ENCODE measurements at regions not wholly inside any gene's neighbourhood (a gene's known extent, or its start where the extent isn't known, plus 50 kb on each side); places are given as distances from the start of the nearest gene placed in this dataset.

GRCh38 chr5:61878471-61878870 lies 427.5 kb upstream of the KIF2A start:
- no peaks in the 10 kb centered on the region for H3K27me3 ChIP-seq
- H3K36me3 ChIP-seq, result no peaks in the 10 kb centered on the region
- TF ChIP-seq POLR2AphosphoS5 (IDR thresholded peaks at IDR 0.05) (no peak), CTCF (IDR thresholded peaks at IDR 0.05) (no peak), EP300 (IDR thresholded peaks at IDR 0.05) (no peak), POLR2A (IDR thresholded peaks at IDR 0.05) (no peak)
- WGBS, 2 donors, result 93 to 96% methylated on average over 3 of the region's 3 CpGs
- no peak overlapping the region for H3K27ac ChIP-seq
- no peak for DNase-seq
- H3K4me1 ChIP-seq, result peaks cover 0 to 10% (median 0%) of the 10 kb centered on the region in 4 donors
- H3K9me3 ChIP-seq, result no peaks in the 10 kb centered on the region
- intact Hi-C loops (cut with DNase I), result no loop called here
- H3K4me3 ChIP-seq, result no peak overlapping the region

GRCh38 chr5:61881821-61882487 lies 424.1 kb upstream of the KIF2A start:
- H3K27me3 ChIP-seq, result no peaks in the 10 kb centered on the region
- no peak for DNase-seq
- intact Hi-C loops (cut with DNase I), result no loop called here
- no peaks in the 10 kb centered on the region for H3K36me3 ChIP-seq
- no peaks in the 10 kb centered on the region for H3K9me3 ChIP-seq
- TF ChIP-seq CTCF (IDR thresholded peaks at IDR 0.05) (no peak), EP300 (IDR thresholded peaks at IDR 0.05) (no peak), POLR2AphosphoS5 (IDR thresholded peaks at IDR 0.05) (no peak), POLR2A (IDR thresholded peaks at IDR 0.05) (no peak)
- no peak overlapping the region for H3K4me3 ChIP-seq
- no peak overlapping the region for H3K27ac ChIP-seq
- peaks cover 0 to 18% (median 1%) of the 10 kb centered on the region in 4 donors for H3K4me1 ChIP-seq
- WGBS, 2 donors, result 72 to 73% methylated on average over 6 of the region's 6 CpGs

GRCh38 chr5:61882901-61883500 lies 423.0 kb upstream of the KIF2A start:
- no peaks in the 10 kb centered on the region for H3K36me3 ChIP-seq
- no peak overlapping the region for H3K27ac ChIP-seq
- 82 to 84% methylated on average over 9 of the region's 9 CpGs for WGBS, 2 donors
- no peaks in the 10 kb centered on the region for H3K27me3 ChIP-seq
- peaks cover 0 to 18% (median 1%) of the 10 kb centered on the region in 4 donors for H3K4me1 ChIP-seq
- intact Hi-C loops (cut with DNase I), result no loop called here
- H3K4me3 ChIP-seq, result no peak overlapping the region
- no peaks in the 10 kb centered on the region for H3K9me3 ChIP-seq
- DNase-seq, result no peak
- TF ChIP-seq CTCF (IDR thresholded peaks at IDR 0.05) (no peak), POLR2A (IDR thresholded peaks at IDR 0.05) (no peak), POLR2AphosphoS5 (IDR thresholded peaks at IDR 0.05) (no peak), EP300 (IDR thresholded peaks at IDR 0.05) (no peak)

GRCh38 chr5:61884252-61884855 lies 421.7 kb upstream of the KIF2A start:
- no peak for DNase-seq
- Histone ChIP-seq H3K27me3 (no peaks in the 10 kb centered on the region), H3K36me3 (no peaks in the 10 kb centered on the region), H3K27ac (no peak overlapping the region), H3K4me3 (no peak overlapping the region), H3K4me1 (peaks cover 0 to 18% (median 1%) of the 10 kb centered on the region in 4 donors), H3K9me3 (no peaks in the 10 kb centered on the region)
- WGBS, 2 donors, result 88 to 94% methylated on average over 7 of the region's 7 CpGs
- intact Hi-C loops (cut with DNase I), result no loop called here
- TF ChIP-seq POLR2A (IDR thresholded peaks at IDR 0.05) (no peak), CTCF (IDR thresholded peaks at IDR 0.05) (no peak), POLR2AphosphoS5 (IDR thresholded peaks at IDR 0.05) (no peak), EP300 (IDR thresholded peaks at IDR 0.05) (no peak)

Measured in sigmoid colon (tissue), 6 donors.